ENCODE measurements at regions not wholly inside any gene's neighbourhood (a gene's known extent, or its start where the extent isn't known, plus 50 kb on each side); places are given as distances from the start of the nearest gene placed in this dataset.
"Not testable (repeated sequence)": the region's sequence is repeated elsewhere in the genome, so short reads cannot be mapped to it uniquely, and the experiment has no call there.

GRCh38 chr4:66360395-66360794, 690.1 kb upstream of the EPHA5 start:
- not testable (repeated sequence) for TF ChIP-seq PAX5 (IDR thresholded peaks at IDR 0.05; ENCODE audit: insufficient read depth, low read length, severe bottlenecking); POLR2A (IDR thresholded peaks at IDR 0.05; ENCODE audit: low read depth, low read length); POLR2AphosphoS5 (IDR thresholded peaks at IDR 0.05; ENCODE audit: low read depth, low read length); TAF1 (IDR thresholded peaks at IDR 0.05; ENCODE audit: low read depth, low read length)
